ENCODE measurements at regions not wholly inside any gene's neighbourhood (a gene's known extent, or its start where the extent isn't known, plus 50 kb on each side); places are given as distances from the start of the nearest gene placed in this dataset.

GRCh38 chr4:84338367-84338766, 160.7 kb downstream of the NKX6-1 start:
- no peak for DNase-seq (ENCODE audit: low read depth, low spot score)
- no peak for ATAC-seq
- BruUV-seq (replicated peaks): no TSS peak
- H3K4me1 ChIP-seq (ENCODE audit: control insufficient read depth, insufficient read depth, low read length): no peaks in the 10 kb centered on the region
- intact Hi-C loops (cut with micrococcal nuclease; ENCODE audit: unreplicated experiment) (no loop called here), in situ Hi-C loops (cut with HindIII; ENCODE audit: low pct_unique_long_range_greater_than_20kb, low sequenced_read_pairs) (no loop called here)
- H3K27me3 ChIP-seq (ENCODE audit: control insufficient read depth, insufficient read depth, low read length): no peaks in the 10 kb centered on the region
- no peaks in the 10 kb centered on the region for H3K9me3 ChIP-seq (ENCODE audit: control insufficient read depth, insufficient read depth, low read depth, low read length)
- H3K27ac ChIP-seq (ENCODE audit: low read length): no peak overlapping the region
- no peaks in the 10 kb centered on the region for H3K36me3 ChIP-seq (ENCODE audit: control insufficient read depth, insufficient read depth, low read length)
- ChIA-PET CTCF (no interaction called here), POLR2A (no interaction called here)
- TF ChIP-seq CTCF (IDR thresholded peaks at IDR 0.05) (no peak), SIN3A (IDR thresholded peaks at IDR 0.05; ENCODE audit: borderline replicate concordance, insufficient read depth, low read depth, low read length) (no peak), TCF7L2 (IDR thresholded peaks at IDR 0.05; ENCODE audit: low read depth, low read length) (no peak)
- H3K4me3 ChIP-seq (ENCODE audit: low read depth in 2 of 2, low read length in 2 of 2): no peak overlapping the region

- ATAC-seq: no peak
- ChIA-PET CTCF (no interaction called here), POLR2A (no interaction called here)
- BruUV-seq (replicated peaks): no TSS peak
- TF ChIP-seq CTCF (IDR thresholded peaks at IDR 0.05): no peak
- no peak for TF ChIP-seq SIN3A (IDR thresholded peaks at IDR 0.05; ENCODE audit: borderline replicate concordance, insufficient read depth, low read depth, low read length)
- no peak for TF ChIP-seq REST (IDR thresholded peaks at IDR 0.05; ENCODE audit: insufficient read depth in 1 of 2, low read depth in 2 of 2, low read length in 1 of 2)
- no peak for TF ChIP-seq POLR2AphosphoS5 (IDR thresholded peaks at IDR 0.05; ENCODE audit: low read depth, low read length)
- TF ChIP-seq TCF7L2 (IDR thresholded peaks at IDR 0.05; ENCODE audit: low read depth, low read length): no peak
- intact Hi-C loops (cut with micrococcal nuclease; ENCODE audit: unreplicated experiment): no loop called here
- no peaks in the 10 kb centered on the region for H3K9me3 ChIP-seq (ENCODE audit: control insufficient read depth, insufficient read depth, low read depth, low read length)
- no peaks in the 10 kb centered on the region for H3K36me3 ChIP-seq (ENCODE audit: control insufficient read depth, insufficient read depth, low read length)
- in situ Hi-C loops (cut with HindIII; ENCODE audit: low pct_unique_long_range_greater_than_20kb, low sequenced_read_pairs): no loop called here
- H3K27me3 ChIP-seq (ENCODE audit: control insufficient read depth, insufficient read depth, low read length): no peaks in the 10 kb centered on the region
- no peak for DNase-seq (ENCODE audit: low read depth, low spot score)
- no peak overlapping the region for H3K27ac ChIP-seq (ENCODE audit: low read length)
- H3K4me3 ChIP-seq (ENCODE audit: low read depth in 2 of 2, low read length in 2 of 2): no peak overlapping the region
- no peaks in the 10 kb centered on the region for H3K4me1 ChIP-seq (ENCODE audit: control insufficient read depth, insufficient read depth, low read length)
Measured at GRCh38 chr4:84336964-84337705, 162.0 kb downstream of the NKX6-1 start.
